Trophoblast cell (in vitro differentiated cells and primary cell): ENCODE measurements at regions not wholly inside any gene's neighbourhood (a gene's known extent, or its start where the extent isn't known, plus 50 kb on each side); places are given as distances from the start of the nearest gene placed in this dataset.

ENCODE experiments used
- DNase-seq, 2 donors: peaks; one replicate each; pipeline ENCODE4 v3.0.0-alpha.2; 2016
- H2AFZ ChIP-seq: 2 replicates; pipeline ENCODE4 v1.6.1; 2013; ENCODE audit warnings: low read length, moderate library complexity, mild to moderate bottlenecking; ENCODE audit not compliant: insufficient read depth, poor library complexity
- H2AK5ac ChIP-seq: 2 replicates; pipeline ENCODE4 v1.6.1; 2013; ENCODE audit warnings: mild to moderate bottlenecking, low read length
- H2BK120ac ChIP-seq: 2 replicates; pipeline ENCODE4 v1.6.1; 2013; ENCODE audit warnings: low read length, mild to moderate bottlenecking, moderate library complexity; ENCODE audit not compliant: insufficient read depth, poor library complexity
- H2BK12ac ChIP-seq: 2 replicates; pipeline ENCODE4 v1.6.1; 2013; ENCODE audit warnings: mild to moderate bottlenecking, low read length, moderate library complexity
- H2BK5ac ChIP-seq: 2 replicates; pipeline ENCODE4 v1.6.1; 2013; ENCODE audit warnings: low read length, low read depth, moderate library complexity, mild to moderate bottlenecking; ENCODE audit not compliant: poor library complexity
- H3K14ac ChIP-seq: 2 replicates; pipeline ENCODE4 v1.6.1; 2013; ENCODE audit warnings: mild to moderate bottlenecking, low read length
- H3K18ac ChIP-seq: 2 replicates; pipeline ENCODE4 v1.6.1; 2013; ENCODE audit warnings: mild to moderate bottlenecking, low read length
- H3K23ac ChIP-seq: 2 replicates; pipeline ENCODE4 v1.6.1; 2013; ENCODE audit warnings: low read length
- H3K27ac ChIP-seq: 2 replicates; pipeline ENCODE4 v1.5.1; 2013; ENCODE audit warnings: low read depth, mild to moderate bottlenecking, inconsistent platforms, low read length, moderate library complexity
- H3K27me3 ChIP-seq: 2 replicates; pipeline ENCODE4 v1.6.1; 2013; ENCODE audit warnings: inconsistent platforms, mild to moderate bottlenecking, low read length, moderate library complexity; ENCODE audit not compliant: insufficient read depth
- H3K36me3 ChIP-seq, 2 experiments: 1 replicate in 1 of 2; 2 replicates in 1 of 2; pipeline ENCODE4 v1.6.1; 2013; ENCODE audit warnings: low read length in 2 of 2, mild to moderate bottlenecking in 2 of 2, moderate library complexity in 1 of 2; ENCODE audit not compliant: insufficient read depth in 2 of 2, control insufficient read depth in 1 of 2
- H3K4ac ChIP-seq: 2 replicates; pipeline ENCODE4 v1.6.1; 2013; ENCODE audit warnings: low read depth, mild to moderate bottlenecking, low read length, moderate library complexity
- H3K4me1 ChIP-seq, 2 experiments: 1 replicate in 1 of 2; 2 replicates in 1 of 2; pipeline ENCODE4 v1.6.1; 2013; ENCODE audit warnings: low read length in 2 of 2, mild to moderate bottlenecking in 2 of 2, moderate library complexity in 1 of 2; ENCODE audit not compliant: insufficient read depth in 2 of 2, control insufficient read depth in 1 of 2
- H3K4me2 ChIP-seq: 2 replicates; pipeline ENCODE4 v1.6.1; 2013; ENCODE audit warnings: inconsistent platforms, mild to moderate bottlenecking, low read length, moderate library complexity
- H3K4me3 ChIP-seq: 2 replicates; pipeline ENCODE4 v1.5.1; 2013; ENCODE audit warnings: mild to moderate bottlenecking, low read depth, low read length, inconsistent platforms
- H3K79me1 ChIP-seq: one replicate; pipeline ENCODE4 v1.6.1; 2013; ENCODE audit warnings: low read length
- H3K79me2 ChIP-seq: 2 replicates; pipeline ENCODE4 v1.6.1; 2013; ENCODE audit warnings: low read length, mild to moderate bottlenecking; ENCODE audit not compliant: control insufficient read depth, insufficient read depth, poor library complexity
- H3K9ac ChIP-seq: 2 replicates; pipeline ENCODE4 v1.6.1; 2013; ENCODE audit warnings: mild to moderate bottlenecking, low read length
- H3K9me3 ChIP-seq: 2 replicates; pipeline ENCODE4 v1.6.1; 2013; ENCODE audit warnings: low read depth, mild to moderate bottlenecking, control low read depth, inconsistent platforms, low read length; ENCODE audit not compliant: insufficient read depth
- H4K12ac ChIP-seq: 2 replicates; pipeline ENCODE4 v1.6.1; 2013; ENCODE audit warnings: low read depth, mild to moderate bottlenecking, low read length, moderate library complexity
- H4K8ac ChIP-seq: 2 replicates; pipeline ENCODE4 v1.6.1; 2013; ENCODE audit warnings: low read depth, mild to moderate bottlenecking, low read length, moderate library complexity
- H4K91ac ChIP-seq: one replicate; pipeline ENCODE4 v1.6.1; 2013; ENCODE audit warnings: low read depth, mild to moderate bottlenecking, low read length, moderate library complexity
- WGBS: extraction: QIAGEN DNeasy Blood & Tissue Kit; methylation state at CpG from one replicate; pipeline ENCODE4 v1.1.7; 2013; ENCODE audit warnings: missing lambda C conversion rate; ENCODE audit not compliant: insufficient read length, insufficient coverage; ENCODE audit errors: extremely low coverage; 5-methylcytosine and 5-hydroxymethylcytosine counted together

DNA sequence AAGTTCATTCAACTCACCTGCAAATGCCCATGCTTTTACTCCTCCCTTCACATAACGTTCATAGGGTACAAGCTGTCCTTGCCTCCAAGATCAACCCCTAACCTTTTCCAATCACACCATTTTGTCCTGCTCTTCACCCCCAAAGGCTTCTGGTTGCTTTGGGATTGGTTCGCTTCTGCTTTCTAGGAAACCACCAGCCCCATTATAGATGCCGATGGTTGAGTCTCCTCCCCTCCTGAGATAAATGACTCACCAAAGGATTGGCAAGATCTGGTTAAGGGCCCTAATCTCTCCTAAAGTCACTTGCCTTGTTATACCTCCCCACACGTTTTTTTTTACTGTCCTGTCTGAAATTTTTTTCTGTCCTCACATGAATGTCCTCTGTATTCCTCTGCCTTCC, 311.4 kb downstream of the HACE1 start:
- Histone ChIP-seq H2BK12ac (no peak overlapping the region), H3K4me1 (no peaks in the 10 kb centered on the region), H3K4me3 (no peak overlapping the region), H3K79me1 (no peaks in the 10 kb centered on the region), H4K91ac (no peak overlapping the region), H3K27ac (no peak overlapping the region), H3K36me3 (no peaks in the 10 kb centered on the region), H4K8ac (no peak overlapping the region), H2BK120ac (no peak overlapping the region), H3K4me2 (no peak overlapping the region), H3K23ac (peak overlapping the region; percentile 75), H2BK5ac (no peak overlapping the region), H3K9me3 (no peaks in the 10 kb centered on the region), H3K4ac (no peak overlapping the region), H3K18ac (no peak overlapping the region), H2AFZ (no peak overlapping the region), H3K9ac (no peak overlapping the region), H2AK5ac (no peak overlapping the region), H3K14ac (no peak overlapping the region), H3K27me3 (no peaks in the 10 kb centered on the region), H4K12ac (no peak overlapping the region), H3K79me2 (no peaks in the 10 kb centered on the region)
- no CpG with 5 or more reads among the region's 4 CpGs for WGBS
- DNase-seq, result no peak

DNA sequence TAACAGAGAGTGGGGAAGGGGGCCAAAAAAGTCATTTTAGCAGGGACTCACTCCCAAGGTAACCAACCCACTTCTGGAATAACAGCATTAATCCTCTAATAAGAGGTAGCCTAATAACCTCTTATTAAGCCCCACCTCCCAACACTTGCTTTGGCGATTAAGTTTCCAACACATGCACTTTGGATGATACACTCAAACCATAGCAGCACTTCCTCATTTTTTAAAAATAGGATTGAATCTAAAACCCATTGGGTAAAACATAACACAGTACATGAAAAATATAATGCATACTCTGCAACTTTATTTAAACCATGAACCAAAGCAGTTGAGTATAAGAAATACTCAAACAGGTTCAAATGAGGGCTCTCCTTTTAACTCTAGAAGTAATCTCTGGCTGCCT, 318.3 kb downstream of the HACE1 start:
- peak overlapping the region; percentile 40 for H2BK12ac ChIP-seq
- no peak overlapping the region for H3K9ac ChIP-seq
- H4K12ac ChIP-seq, result no peak overlapping the region
- no peak overlapping the region for H4K8ac ChIP-seq
- H3K14ac ChIP-seq, result no peak overlapping the region
- H2AFZ ChIP-seq, result no peak overlapping the region
- H3K36me3 ChIP-seq, result no peaks in the 10 kb centered on the region
- WGBS, result no CpG with 5 or more reads among the region's 1 CpG
- no peak overlapping the region for H2BK5ac ChIP-seq
- no peak overlapping the region for H2AK5ac ChIP-seq
- no peak overlapping the region for H3K23ac ChIP-seq
- no peaks in the 10 kb centered on the region for H3K79me2 ChIP-seq
- H3K4me2 ChIP-seq, result no peak overlapping the region
- no peak overlapping the region for H4K91ac ChIP-seq
- H3K4me3 ChIP-seq, result no peak overlapping the region
- H3K27ac ChIP-seq, result peak overlapping the region; percentile 57
- H3K4me1 ChIP-seq, result peaks cover 0 to 4% of the 10 kb centered on the region in 2 experiments
- peaks cover 5% of the 10 kb centered on the region for H3K79me1 ChIP-seq
- H3K9me3 ChIP-seq, result no peaks in the 10 kb centered on the region
- H3K18ac ChIP-seq, result no peak overlapping the region
- no peak for DNase-seq
- no peak overlapping the region for H2BK120ac ChIP-seq
- no peak overlapping the region for H3K4ac ChIP-seq
- no peaks in the 10 kb centered on the region for H3K27me3 ChIP-seq

DNA sequence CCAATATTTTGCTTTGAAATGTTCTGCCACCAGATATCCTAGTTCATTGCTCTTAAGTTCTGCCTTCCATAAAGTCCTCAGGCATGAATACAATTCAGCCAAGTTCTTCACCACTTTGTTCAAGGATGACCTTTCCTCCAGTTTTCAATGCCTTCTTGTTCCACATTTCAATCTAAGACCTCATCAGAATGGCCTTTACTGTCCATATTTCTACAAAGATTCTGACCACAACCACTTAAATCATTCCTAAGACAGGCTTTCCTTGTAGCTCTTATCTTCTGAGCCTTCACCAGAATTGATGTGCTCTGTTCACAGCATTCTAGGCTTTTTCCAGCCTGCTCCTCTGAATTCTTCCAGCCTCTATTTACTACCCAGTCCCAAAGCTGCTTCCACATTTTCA, 319.0 kb downstream of the HACE1 start:
- Histone ChIP-seq H3K4me1 (peaks cover 0 to 4% of the 10 kb centered on the region in 2 experiments), H3K36me3 (no peaks in the 10 kb centered on the region), H4K8ac (no peak overlapping the region), H3K4me3 (no peak overlapping the region), H2BK5ac (no peak overlapping the region), H3K79me2 (no peaks in the 10 kb centered on the region), H2AFZ (no peak overlapping the region), H2BK120ac (no peak overlapping the region), H3K18ac (no peak overlapping the region), H3K9me3 (no peaks in the 10 kb centered on the region), H2BK12ac (no peak overlapping the region), H3K4me2 (no peak overlapping the region), H3K27me3 (no peaks in the 10 kb centered on the region), H3K14ac (no peak overlapping the region), H3K9ac (no peak overlapping the region), H3K4ac (no peak overlapping the region), H3K23ac (no peak overlapping the region), H4K91ac (no peak overlapping the region), H4K12ac (no peak overlapping the region), H3K27ac (peak overlapping the region; percentile 57), H2AK5ac (no peak overlapping the region), H3K79me1 (peaks cover 5% of the 10 kb centered on the region)
- DNase-seq, result peak; percentile 42 to 88

DNA sequence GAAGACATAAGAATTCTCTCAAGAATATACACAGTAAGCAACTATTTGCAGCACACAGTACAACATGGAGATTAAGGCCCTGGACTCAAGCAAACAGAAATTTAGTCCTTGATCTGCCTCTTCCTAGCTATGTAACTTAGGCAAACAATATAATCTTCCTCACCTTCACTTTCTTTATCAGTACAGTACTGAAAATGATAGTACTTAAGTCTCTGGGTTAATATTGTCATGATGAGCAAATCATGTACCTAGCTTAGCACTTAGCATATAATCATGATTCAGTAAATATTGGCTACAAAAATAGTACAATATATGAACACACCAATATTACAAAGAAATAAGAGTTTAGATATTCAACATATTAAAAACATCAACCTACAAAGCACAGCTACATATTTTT, 320.5 kb downstream of the HACE1 start:
- H3K79me2 ChIP-seq, result no peaks in the 10 kb centered on the region
- no peak overlapping the region for H2BK5ac ChIP-seq
- H3K4me1 ChIP-seq, result peaks cover 0 to 4% of the 10 kb centered on the region in 2 experiments
- H3K14ac ChIP-seq, result no peak overlapping the region
- H2BK120ac ChIP-seq, result no peak overlapping the region
- no peak overlapping the region for H2AK5ac ChIP-seq
- H3K4ac ChIP-seq, result no peak overlapping the region
- H4K91ac ChIP-seq, result no peak overlapping the region
- no peaks in the 10 kb centered on the region for H3K27me3 ChIP-seq
- H3K36me3 ChIP-seq, result no peaks in the 10 kb centered on the region
- peaks cover 5% of the 10 kb centered on the region for H3K79me1 ChIP-seq
- no peak overlapping the region for H3K4me3 ChIP-seq
- H3K9ac ChIP-seq, result no peak overlapping the region
- H2AFZ ChIP-seq, result no peak overlapping the region
- no peak overlapping the region for H2BK12ac ChIP-seq
- H3K18ac ChIP-seq, result no peak overlapping the region
- no peak overlapping the region for H3K4me2 ChIP-seq
- no peak overlapping the region for H4K12ac ChIP-seq
- no peak overlapping the region for H3K23ac ChIP-seq
- no peak for DNase-seq
- H3K9me3 ChIP-seq, result no peaks in the 10 kb centered on the region
- H3K27ac ChIP-seq, result no peak overlapping the region
- no peak overlapping the region for H4K8ac ChIP-seq

DNA sequence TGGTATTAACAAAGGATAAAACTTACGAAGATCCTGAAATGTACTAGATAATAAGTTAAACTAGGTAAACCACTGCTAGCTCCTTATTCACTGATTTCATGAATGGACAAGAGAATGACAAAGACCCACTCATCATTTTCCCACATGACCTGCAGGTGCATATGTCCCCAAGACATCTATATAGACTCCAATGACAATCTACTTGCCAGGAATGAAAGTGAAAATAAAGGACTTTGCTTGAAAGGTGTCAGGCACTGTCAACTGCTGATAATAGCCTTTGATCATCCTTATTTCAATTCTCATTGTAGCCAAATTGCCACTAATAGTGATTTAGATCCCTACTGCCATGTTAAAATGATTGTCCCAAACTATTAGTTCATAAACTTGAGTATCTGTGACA, 321.8 kb downstream of the HACE1 start:
- Histone ChIP-seq H4K8ac (no peak overlapping the region), H4K91ac (no peak overlapping the region), H3K9ac (no peak overlapping the region), H3K27ac (no peak overlapping the region), H3K4me3 (no peak overlapping the region), H3K4me1 (peaks cover 3 to 4% of the 10 kb centered on the region in 2 experiments), H2BK12ac (no peak overlapping the region), H3K36me3 (no peaks in the 10 kb centered on the region), H3K4me2 (no peak overlapping the region), H3K14ac (no peak overlapping the region), H3K79me1 (peaks cover 8% of the 10 kb centered on the region), H3K27me3 (no peaks in the 10 kb centered on the region), H3K9me3 (no peaks in the 10 kb centered on the region), H3K79me2 (no peaks in the 10 kb centered on the region), H2AK5ac (no peak overlapping the region), H3K4ac (no peak overlapping the region), H2BK120ac (no peak overlapping the region), H3K23ac (no peak overlapping the region), H4K12ac (no peak overlapping the region), H2BK5ac (no peak overlapping the region), H2AFZ (no peak overlapping the region), H3K18ac (no peak overlapping the region)
- WGBS, result no CpG with 5 or more reads among the region's 1 CpG
- no peak for DNase-seq
